ENCODE measurements at regions not wholly inside any gene's neighbourhood (a gene's known extent, or its start where the extent isn't known, plus 50 kb on each side); places are given as distances from the start of the nearest gene placed in this dataset.

DNA sequence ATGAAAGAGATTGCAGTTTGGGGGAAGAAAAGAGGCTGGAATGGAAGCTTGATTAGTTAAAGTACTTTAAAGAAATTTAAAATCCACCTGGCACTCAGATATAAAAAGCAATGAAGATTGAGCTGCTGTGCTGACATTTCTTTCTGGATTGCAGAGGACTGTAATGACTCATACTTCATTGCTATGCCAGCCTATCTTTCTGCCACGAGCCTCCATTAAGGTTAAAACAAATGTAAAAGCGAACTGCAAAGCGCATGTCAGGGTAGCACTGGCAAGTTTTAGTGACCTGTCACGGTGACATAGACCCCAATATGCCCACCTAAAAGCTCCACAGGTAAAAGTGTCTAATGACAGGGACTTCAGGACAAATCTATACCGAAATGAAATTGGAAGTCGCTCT, 449.6 kb downstream of the C6orf118 start:
- H3K4me1 Mint-ChIP-seq, result no peaks in the 10 kb centered on the region
- no peak overlapping the region for H2AFZ ChIP-seq (ENCODE audit: low read length)
- no peak overlapping the region for H2AK5ac ChIP-seq (ENCODE audit: insufficient read length, low read length)
- H3K18ac ChIP-seq (ENCODE audit: insufficient read length, low read depth, low read length), result no peak overlapping the region
- H2BK5ac ChIP-seq (ENCODE audit: insufficient read length, low read length), result no peak overlapping the region
- DNase-seq, result no peak
- H3K4me3 Mint-ChIP-seq, result no peak overlapping the region
- no peaks in the 10 kb centered on the region for H4K20me1 ChIP-seq (ENCODE audit: control insufficient read depth, insufficient read depth, insufficient read length)
- H3K56ac ChIP-seq (ENCODE audit: insufficient read length, low read depth, low read length), result no peak overlapping the region
- no peaks in the 10 kb centered on the region for H3K79me2 ChIP-seq (ENCODE audit: insufficient read depth, low read length)
- H3K27me3 ChIP-seq (ENCODE audit: insufficient read depth, low read length), result no peaks in the 10 kb centered on the region
- H3K27me3 Mint-ChIP-seq (ENCODE audit: low read depth), result no peaks in the 10 kb centered on the region
- no peak overlapping the region for H4K91ac ChIP-seq (ENCODE audit: insufficient read length, low read depth, low read length)
- no peak overlapping the region for H2BK12ac ChIP-seq (ENCODE audit: insufficient read length, low read depth, low read length)
- H2BK120ac ChIP-seq (ENCODE audit: low read depth, low read length, poor library complexity, severe bottlenecking), result no peak overlapping the region
- H4K5ac ChIP-seq (ENCODE audit: insufficient read length, low read depth, low read length), result no peak overlapping the region
- no peak overlapping the region for H2BK15ac ChIP-seq (ENCODE audit: low read depth, low read length)
- no peaks in the 10 kb centered on the region; a peak in 1 of 7 replicates for H3K36me3 Mint-ChIP-seq (ENCODE audit: insufficient read depth in 1 of 3, low read depth in 3 of 3)
- H3K27ac Mint-ChIP-seq, result no peak overlapping the region
- H3K23ac ChIP-seq (ENCODE audit: insufficient read length, low read depth, low read length), result no peak overlapping the region
- no peak overlapping the region for H3T11ph ChIP-seq (ENCODE audit: low read length)
- no peaks in the 10 kb centered on the region for H3K9me3 ChIP-seq (ENCODE audit: control insufficient read depth, low read depth, low read length)
- no peak overlapping the region for H3K14ac ChIP-seq (ENCODE audit: insufficient read depth, low read length)
- TF ChIP-seq, protein P1, sequence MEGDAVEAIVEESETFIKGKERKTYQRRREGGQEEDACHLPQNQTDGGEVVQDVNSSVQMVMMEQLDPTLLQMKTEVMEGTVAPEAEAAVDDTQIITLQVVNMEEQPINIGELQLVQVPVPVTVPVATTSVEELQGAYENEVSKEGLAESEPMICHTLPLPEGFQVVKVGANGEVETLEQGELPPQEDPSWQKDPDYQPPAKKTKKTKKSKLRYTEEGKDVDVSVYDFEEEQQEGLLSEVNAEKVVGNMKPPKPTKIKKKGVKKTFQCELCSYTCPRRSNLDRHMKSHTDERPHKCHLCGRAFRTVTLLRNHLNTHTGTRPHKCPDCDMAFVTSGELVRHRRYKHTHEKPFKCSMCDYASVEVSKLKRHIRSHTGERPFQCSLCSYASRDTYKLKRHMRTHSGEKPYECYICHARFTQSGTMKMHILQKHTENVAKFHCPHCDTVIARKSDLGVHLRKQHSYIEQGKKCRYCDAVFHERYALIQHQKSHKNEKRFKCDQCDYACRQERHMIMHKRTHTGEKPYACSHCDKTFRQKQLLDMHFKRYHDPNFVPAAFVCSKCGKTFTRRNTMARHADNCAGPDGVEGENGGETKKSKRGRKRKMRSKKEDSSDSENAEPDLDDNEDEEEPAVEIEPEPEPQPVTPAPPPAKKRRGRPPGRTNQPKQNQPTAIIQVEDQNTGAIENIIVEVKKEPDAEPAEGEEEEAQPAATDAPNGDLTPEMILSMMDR (conservative IDR thresholded peaks at IDR 0.05), result no peak
- H3K4me2 ChIP-seq (ENCODE audit: insufficient read depth, insufficient read length, low read length), result no peak overlapping the region
- H3K27ac ChIP-seq (ENCODE audit: insufficient read length, low read depth, low read length), result no peak overlapping the region
- no peak overlapping the region for H3K9ac ChIP-seq (ENCODE audit: extremely low read depth, insufficient read length, low read length)
- no peaks in the 10 kb centered on the region; a peak in 1 of 5 replicates for H3K9me3 Mint-ChIP-seq
- H3K79me1 ChIP-seq (ENCODE audit: insufficient read depth, low read depth, low read length, poor library complexity, severe bottlenecking), result no peaks in the 10 kb centered on the region
- H3K4me1 ChIP-seq (ENCODE audit: insufficient read depth, low read length), result no peaks in the 10 kb centered on the region
- H3K4ac ChIP-seq (ENCODE audit: low read depth, low read length), result no peak overlapping the region
- H3K23me2 ChIP-seq (ENCODE audit: insufficient read length, low read depth, low read length, poor library complexity, severe bottlenecking), result no peaks in the 10 kb centered on the region
- no peak overlapping the region for H4K8ac ChIP-seq (replicated peaks; ENCODE audit: insufficient read length, low read depth, low read length)
- no CpG with 5 or more reads among the region's 6 CpGs for WGBS (ENCODE audit: extremely low coverage, insufficient read length, low lambda C conversion rate)
- no peak overlapping the region for H2BK20ac ChIP-seq (ENCODE audit: low read depth, low read length, poor library complexity, severe bottlenecking)

Data from H9 (cell line).